HS-5 (cell line): ENCODE measurements at regions not wholly inside any gene's neighbourhood (a gene's known extent, or its start where the extent isn't known, plus 50 kb on each side); places are given as distances from the start of the nearest gene placed in this dataset.

Experiments used
- DNase-seq: peaks from one replicate; pipeline ENCODE4 v3.0.0-alpha.2; 2012; ENCODE audit warnings: low read depth

DNA sequence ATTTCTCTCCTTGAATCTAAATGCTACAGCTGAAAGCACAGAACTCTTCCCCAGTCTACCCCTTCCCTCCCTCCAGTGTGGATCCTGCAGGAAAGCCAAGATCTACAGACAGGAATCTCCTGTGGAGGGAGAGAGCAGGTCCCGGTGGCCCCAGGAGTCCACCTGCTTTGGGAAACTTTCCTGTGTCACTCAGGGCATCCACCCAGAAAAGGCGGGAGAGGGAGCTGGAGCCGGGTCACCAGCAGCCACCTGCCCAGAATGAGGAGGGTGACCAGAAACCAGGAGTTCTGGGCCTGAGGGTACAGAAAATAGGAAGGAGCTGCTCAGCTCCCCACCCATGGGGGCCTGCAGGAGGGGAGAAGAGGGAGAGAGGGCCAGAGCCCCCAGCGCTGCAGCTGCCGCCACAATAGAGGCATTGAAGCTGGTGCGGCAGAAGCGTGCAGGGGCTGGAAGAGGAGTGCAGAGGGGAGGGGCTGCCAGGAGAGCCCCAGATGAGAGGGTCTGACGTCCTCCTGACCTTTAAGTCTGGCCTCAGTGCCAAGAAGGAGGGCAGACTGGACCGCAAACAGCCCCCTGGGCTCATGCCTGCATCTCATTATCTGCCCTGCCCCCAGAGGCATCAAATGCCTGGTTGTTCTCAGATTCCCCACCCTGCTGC lies 56.3 kb upstream of the TMEM72 start:
- DNase-seq: no peak

DNA sequence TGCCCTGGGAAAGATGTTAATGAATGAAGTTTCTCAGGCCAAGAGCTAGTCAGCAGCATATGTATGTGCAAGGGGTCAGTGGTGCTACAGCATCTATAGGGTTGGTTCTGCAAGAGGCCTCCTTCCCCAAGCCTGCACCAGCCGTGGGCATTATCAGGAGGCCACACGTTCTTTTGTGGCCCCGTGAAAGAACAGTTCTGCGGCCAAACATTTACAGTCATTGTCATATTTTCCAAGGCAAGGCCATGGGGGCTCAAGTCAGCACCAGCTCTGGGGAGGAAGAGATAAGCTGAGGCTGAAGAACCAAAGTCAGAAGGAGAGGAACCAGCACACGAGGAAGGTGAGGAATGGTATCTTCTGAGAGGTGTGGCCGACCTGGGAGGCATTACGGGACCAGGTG lies 54.4 kb upstream of the TMEM72 start:
- no peak for DNase-seq

DNA sequence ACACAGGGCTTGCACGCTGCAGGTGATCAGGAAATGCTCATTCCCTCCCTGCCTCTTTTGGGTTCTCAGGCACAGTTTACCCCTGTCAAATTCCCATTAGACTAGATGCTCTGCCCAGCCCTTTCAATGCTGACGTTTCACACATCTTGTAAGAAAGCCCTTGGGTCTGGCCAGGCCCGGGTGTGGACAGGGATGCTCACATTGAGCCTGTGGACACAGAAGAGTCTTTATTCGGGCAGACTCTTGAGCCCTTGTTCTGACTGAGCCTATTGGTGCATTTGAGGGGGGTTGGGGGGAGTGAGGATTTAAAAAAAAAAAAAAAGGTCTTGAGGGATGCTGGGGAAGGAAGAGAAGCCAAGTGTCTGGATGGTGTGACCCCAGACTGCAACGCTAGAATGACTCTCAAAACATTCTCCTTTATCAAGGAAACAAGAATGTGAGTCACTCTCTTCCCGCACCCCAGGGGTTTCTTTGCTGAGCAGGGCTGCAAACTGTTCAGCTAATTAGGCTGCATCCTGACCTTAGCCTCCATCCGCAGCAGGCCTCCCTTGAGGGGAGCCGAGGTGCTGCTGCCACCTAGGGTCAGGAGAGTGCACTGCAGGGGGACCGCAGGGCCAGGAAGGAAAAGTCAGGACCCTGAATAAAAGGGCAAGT lies 53.6 kb upstream of the TMEM72 start:
- no peak for DNase-seq

DNA sequence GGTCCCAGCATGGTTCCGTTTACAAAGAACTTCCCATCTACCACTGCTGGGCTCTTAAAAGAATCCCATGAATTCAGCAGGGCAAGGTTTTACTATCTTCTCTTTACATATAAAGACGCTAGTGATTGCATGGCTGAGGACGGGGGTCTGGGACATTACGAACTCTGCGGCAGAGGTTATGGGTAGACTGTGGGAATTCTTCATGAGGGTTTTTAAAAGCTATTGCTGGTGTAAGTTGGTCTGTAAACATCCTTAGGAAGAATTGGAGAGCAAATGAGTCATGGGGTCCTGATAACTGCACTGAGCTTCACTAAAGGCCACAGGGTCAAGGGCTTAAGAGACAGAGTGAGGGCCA lies 53.1 kb upstream of the TMEM72 start:
- DNase-seq: no peak

DNA sequence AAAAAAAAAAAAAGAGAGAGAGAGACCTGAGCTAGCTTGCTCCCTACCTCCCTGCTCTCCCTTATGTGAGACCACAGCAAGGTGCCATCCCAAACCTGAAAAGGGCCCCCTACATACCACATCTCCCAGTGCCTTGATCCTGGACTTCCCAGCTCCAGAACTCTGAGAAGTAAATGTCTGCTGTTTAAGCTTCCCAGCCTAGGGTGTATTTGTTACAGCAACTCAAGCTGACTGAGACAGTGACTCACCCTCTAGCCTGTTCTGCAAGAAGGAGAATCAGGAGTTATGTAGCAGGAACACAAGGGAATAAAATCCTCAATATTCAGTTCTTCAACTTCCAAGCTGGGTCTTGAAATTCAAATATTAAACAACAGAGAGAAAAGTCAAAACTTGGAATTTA lies 52.1 kb upstream of the TMEM72 start:
- DNase-seq: no peak

DNA sequence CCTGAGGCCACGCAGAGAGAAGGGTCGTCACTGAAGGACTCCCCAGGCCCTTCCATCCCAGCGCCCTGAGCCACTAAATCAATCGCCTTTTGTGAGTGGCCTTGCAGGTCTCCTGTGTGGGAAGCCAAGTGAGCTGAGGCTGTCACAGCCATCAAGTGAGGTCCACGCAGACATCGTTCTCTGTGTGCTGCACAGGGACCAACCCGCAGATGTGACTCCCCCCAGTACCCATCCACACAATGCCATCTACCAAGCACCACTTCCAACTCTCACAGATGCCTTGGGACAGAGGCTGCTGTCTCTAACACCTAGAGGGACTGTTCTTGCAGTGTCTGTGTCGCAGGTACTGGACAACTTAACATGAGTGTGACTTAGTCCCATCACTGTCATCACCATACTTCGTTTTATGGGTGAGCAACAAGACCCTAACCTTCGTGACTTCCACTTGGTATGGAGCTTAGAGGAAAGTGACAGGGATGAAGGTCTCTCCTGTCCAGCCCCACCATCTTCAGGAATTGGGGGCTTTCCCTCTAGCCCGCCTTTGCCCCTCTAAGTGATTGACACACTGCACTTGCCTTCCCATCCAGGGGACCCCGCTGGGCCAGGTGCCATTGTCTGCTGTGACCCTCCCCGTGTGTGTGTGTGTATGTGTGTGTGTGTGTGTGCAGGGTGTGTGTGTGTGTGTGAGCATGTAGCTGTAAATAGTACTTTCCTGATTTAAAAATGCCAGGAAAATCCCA lies 51.4 kb upstream of the TMEM72 start:
- no peak for DNase-seq

DNA sequence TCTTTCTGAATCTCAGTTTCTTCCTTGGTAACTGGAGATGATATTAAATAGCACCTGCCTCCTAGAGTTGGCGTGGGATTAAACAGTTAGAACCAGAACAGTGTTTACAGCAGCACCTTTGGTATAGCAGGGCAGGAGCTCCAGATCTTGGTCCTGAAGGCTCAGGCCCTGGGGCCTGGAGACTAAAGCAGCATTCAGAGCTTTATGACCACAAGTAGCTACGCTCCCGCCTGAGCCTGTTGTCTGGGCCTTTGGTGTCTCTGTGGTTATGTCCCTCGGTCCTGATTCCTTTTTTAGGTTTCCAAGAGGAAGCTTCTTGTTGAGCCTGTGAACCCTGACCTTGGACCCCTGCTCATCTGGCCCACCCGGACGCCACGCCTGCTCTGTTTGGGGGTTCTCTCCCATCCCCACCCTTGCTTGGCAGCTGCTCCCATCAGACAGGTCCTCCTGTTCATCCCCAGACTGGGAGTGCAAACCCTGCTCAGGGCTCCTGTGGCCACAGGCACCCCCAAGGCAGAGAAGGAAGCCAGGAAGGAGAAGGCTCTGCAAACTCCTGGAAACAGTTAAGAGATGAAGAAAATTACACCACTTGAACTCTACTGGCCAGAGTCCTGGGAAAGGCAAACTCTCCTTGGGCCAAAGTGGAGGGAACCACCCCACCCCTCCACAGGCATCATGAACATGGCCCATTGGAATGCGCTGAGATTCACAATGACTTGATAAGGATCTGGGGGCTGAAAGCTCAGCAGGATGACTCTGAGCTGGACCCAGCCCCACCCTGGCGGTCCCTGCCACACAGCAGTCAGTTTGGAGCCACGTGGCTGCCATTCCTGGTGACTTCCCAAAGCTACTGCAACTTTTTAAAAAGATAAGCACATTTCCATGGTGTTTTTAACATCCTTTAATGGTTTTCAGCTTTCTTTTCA lies 50.1 kb upstream of the TMEM72 start:
- peak; percentile 83 for DNase-seq
